OCI-LY7 (cell line): ENCODE measurements at regions not wholly inside any gene's neighbourhood (a gene's known extent, or its start where the extent isn't known, plus 50 kb on each side); places are given as distances from the start of the nearest gene placed in this dataset.

Source experiments
- BruUV-seq: library from RNA; stranded (reverse); fragments of 400-500 nt; replicated peaks from 2 replicates; lab custom pipeline; 2021; lab: Mats Ljungman, UMichigan
- CTCF ChIA-PET: fragments of 300-600 bp; sonication (Branson Sonifier 250); formaldehyde crosslinking; loops from one replicate; lab custom pipeline; 2022; ENCODE audit warnings: antibody characterized with exemption; ENCODE audit not compliant: unreplicated experiment; lab: Charles Lee
- POLR2A ChIA-PET: fragments of 300-600 bp; sonication (Branson Sonifier 250); formaldehyde crosslinking; loops from one replicate; lab custom pipeline; 2022; ENCODE audit warnings: antibody characterized with exemption; lab: Charles Lee
- DNase-seq: peaks from one replicate; pipeline ENCODE4 v3.0.0-alpha.2; 2015; ENCODE audit warnings: low spot score
- H2AFZ ChIP-seq: fragments of 200-600 bp; sonication (generic), shearing (Covaris generic); 2 replicates; pipeline ENCODE4 v1.6.1; 2014; ENCODE audit warnings: mild to moderate bottlenecking, antibody characterized with exemption, low read length, moderate library complexity
- H3K27ac ChIP-seq: fragments of 200-600 bp; sonication (generic); 2 replicates; pipeline ENCODE4 v1.5.1; 2014; ENCODE audit warnings: mixed run types, low read depth, mild to moderate bottlenecking, moderate library complexity, low read length, inconsistent platforms; ENCODE audit not compliant: poor library complexity, severe bottlenecking
- H3K36me3 ChIP-seq: fragments of 200-600 bp; sonication (generic); 2 replicates; pipeline ENCODE4 v1.6.1; 2014; ENCODE audit warnings: mild to moderate bottlenecking, antibody characterized with exemption, low read length, moderate library complexity, mixed read lengths; ENCODE audit not compliant: insufficient read depth
- H3K4me1 ChIP-seq: fragments of 200-600 bp; sonication (generic); 2 replicates; pipeline ENCODE4 v1.5.1; 2014; ENCODE audit warnings: mild to moderate bottlenecking, low read length; ENCODE audit not compliant: insufficient read depth, poor library complexity, severe bottlenecking
- H3K4me2 ChIP-seq: fragments of 200-600 bp; sonication (generic); 2 replicates; pipeline ENCODE4 v1.6.1; 2014; ENCODE audit warnings: mild to moderate bottlenecking, low read length
- H3K4me3 ChIP-seq: fragments of 200-600 bp; sonication (generic); 2 replicates; pipeline ENCODE4 v1.5.1; 2014; ENCODE audit warnings: mild to moderate bottlenecking, low read depth, low read length; ENCODE audit not compliant: poor library complexity, severe bottlenecking
- H3K79me2 ChIP-seq: fragments of 200-600 bp; sonication (generic); 2 replicates; pipeline ENCODE4 v1.6.1; 2016; ENCODE audit warnings: low read depth, mild to moderate bottlenecking, low read length, moderate library complexity, mixed read lengths; ENCODE audit not compliant: insufficient read depth
- H3K9me2 ChIP-seq: fragments of 200-600 bp; sonication (generic); 2 replicates; pipeline ENCODE4 v1.6.1; 2016; ENCODE audit warnings: mild to moderate bottlenecking, low read length, mixed read lengths; ENCODE audit not compliant: insufficient read depth
- H3K9me3 ChIP-seq: fragments of 200-600 bp; sonication (generic); 2 replicates; pipeline ENCODE4 v1.6.1; 2014; ENCODE audit warnings: mild to moderate bottlenecking, mixed run types, low read length, mixed read lengths
- H4K20me1 ChIP-seq: fragments of 200-600 bp; sonication (generic); 2 replicates; pipeline ENCODE4 v1.6.1; 2014; ENCODE audit warnings: mild to moderate bottlenecking, antibody characterized with exemption, low read length, moderate library complexity, mixed read lengths; ENCODE audit not compliant: insufficient read depth
- EZH2phosphoT487 ChIP-seq: fragments of 200-600 bp; sonication (generic); IDR thresholded peaks from 2 replicates; pipeline ENCODE4 v1.6.1; 2018; ENCODE audit warnings: low read depth, borderline replicate concordance, mild to moderate bottlenecking, mixed run types, antibody characterized with exemption, low read length, moderate library complexity, mixed read lengths
- intact Hi-C: fragments of 100-400 bp; cut with micrococcal nuclease; formaldehyde crosslinking; loops from one replicate; pipeline ENCODE4 v1.10.0; 2022; ENCODE audit not compliant: unreplicated experiment
- TF ChIP-seq, protein P1 (sequence below): fragments of 200-600 bp; sonication (generic); conservative IDR thresholded peaks from 2 replicates; pipeline ENCODE4 v1.5.1; 2014; ENCODE audit warnings: mild to moderate bottlenecking, antibody characterized with exemption, low read length, moderate library complexity, mixed read lengths

DNA sequence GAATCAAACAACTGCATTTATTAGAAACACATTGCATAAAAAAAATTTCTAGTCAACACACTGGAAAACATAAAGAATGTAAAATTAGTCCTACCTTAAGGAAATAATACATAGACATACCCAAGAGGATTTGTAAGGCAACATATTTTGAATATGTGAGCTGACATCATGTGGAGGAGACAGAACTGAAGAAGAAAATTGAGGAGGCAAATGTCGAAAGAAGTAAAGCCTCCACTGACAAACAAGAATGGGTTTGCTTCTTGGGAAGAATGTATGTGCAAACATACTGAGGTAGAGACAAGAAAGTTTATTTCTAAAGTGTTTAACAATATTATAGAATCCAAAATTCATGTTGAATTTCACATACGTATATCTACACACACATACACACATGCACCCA, 363.0 kb upstream of the PDE4D start:
- no peak for TF ChIP-seq EZH2phosphoT487
- TF ChIP-seq, protein P1, sequence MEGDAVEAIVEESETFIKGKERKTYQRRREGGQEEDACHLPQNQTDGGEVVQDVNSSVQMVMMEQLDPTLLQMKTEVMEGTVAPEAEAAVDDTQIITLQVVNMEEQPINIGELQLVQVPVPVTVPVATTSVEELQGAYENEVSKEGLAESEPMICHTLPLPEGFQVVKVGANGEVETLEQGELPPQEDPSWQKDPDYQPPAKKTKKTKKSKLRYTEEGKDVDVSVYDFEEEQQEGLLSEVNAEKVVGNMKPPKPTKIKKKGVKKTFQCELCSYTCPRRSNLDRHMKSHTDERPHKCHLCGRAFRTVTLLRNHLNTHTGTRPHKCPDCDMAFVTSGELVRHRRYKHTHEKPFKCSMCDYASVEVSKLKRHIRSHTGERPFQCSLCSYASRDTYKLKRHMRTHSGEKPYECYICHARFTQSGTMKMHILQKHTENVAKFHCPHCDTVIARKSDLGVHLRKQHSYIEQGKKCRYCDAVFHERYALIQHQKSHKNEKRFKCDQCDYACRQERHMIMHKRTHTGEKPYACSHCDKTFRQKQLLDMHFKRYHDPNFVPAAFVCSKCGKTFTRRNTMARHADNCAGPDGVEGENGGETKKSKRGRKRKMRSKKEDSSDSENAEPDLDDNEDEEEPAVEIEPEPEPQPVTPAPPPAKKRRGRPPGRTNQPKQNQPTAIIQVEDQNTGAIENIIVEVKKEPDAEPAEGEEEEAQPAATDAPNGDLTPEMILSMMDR, result no peak
- H3K4me3 ChIP-seq, result no peak overlapping the region
- no peak overlapping the region for H3K27ac ChIP-seq
- H4K20me1 ChIP-seq, result no peaks in the 10 kb centered on the region
- DNase-seq, result no peak
- no peaks in the 10 kb centered on the region for H3K9me2 ChIP-seq
- H3K36me3 ChIP-seq, result no peaks in the 10 kb centered on the region
- CTCF ChIA-PET, result no interaction called here
- H3K4me2 ChIP-seq, result no peak overlapping the region
- intact Hi-C loops, result no loop called here
- H3K79me2 ChIP-seq, result no peaks in the 10 kb centered on the region
- POLR2A ChIA-PET, result no interaction called here
- no peaks in the 10 kb centered on the region for H3K9me3 ChIP-seq
- no TSS peak for BruUV-seq
- H3K4me1 ChIP-seq, result no peaks in the 10 kb centered on the region
- H2AFZ ChIP-seq, result no peak overlapping the region

DNA sequence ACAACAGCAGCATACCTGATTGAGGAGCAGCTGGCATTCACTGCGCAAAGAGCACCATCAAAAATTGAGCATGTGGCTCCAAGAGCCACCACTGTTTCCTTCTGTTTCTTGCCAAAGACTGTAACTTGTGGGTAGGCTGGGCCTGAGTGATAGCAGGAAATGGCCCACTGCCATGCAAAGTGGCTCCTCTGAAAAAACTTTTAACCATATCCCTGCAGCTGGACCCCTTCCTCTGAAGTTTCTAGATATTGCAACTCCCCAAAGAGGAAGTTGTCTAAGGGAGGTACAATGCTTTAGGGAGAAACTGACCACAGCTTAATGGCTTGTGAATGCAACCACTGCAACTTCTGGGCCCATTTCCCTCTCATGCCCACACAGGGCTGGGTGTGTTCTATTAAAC, 355.4 kb upstream of the PDE4D start:
- DNase-seq, result peak; percentile 84
- Histone ChIP-seq H3K9me2 (no peaks in the 10 kb centered on the region), H3K9me3 (no peaks in the 10 kb centered on the region; the same call in 1 of the 2 replicates), H3K27ac (peak overlapping the region; percentile 45), H4K20me1 (no peaks in the 10 kb centered on the region), H3K4me3 (peak overlapping the region; percentile 23), H3K36me3 (no peaks in the 10 kb centered on the region), H2AFZ (peak overlapping the region; percentile 40; the same call in 1 of the 2 replicates), H3K4me1 (peaks cover 22% of the 10 kb centered on the region), H3K79me2 (no peaks in the 10 kb centered on the region), H3K4me2 (peak overlapping the region; percentile 56)
- POLR2A ChIA-PET, result interaction anchor here (0.7 to 0.8 kb wide), 2 partner anchors 23 to 33 kb away, joined by 3 to 4 read pairs; no protein-coding TSS in a partner anchor
- intact Hi-C loops, result no loop called here
- CTCF ChIA-PET, result no interaction called here
- TF ChIP-seq EZH2phosphoT487, result no peak
- TF ChIP-seq, protein P1, result no peak
- BruUV-seq, result no TSS peak

DNA sequence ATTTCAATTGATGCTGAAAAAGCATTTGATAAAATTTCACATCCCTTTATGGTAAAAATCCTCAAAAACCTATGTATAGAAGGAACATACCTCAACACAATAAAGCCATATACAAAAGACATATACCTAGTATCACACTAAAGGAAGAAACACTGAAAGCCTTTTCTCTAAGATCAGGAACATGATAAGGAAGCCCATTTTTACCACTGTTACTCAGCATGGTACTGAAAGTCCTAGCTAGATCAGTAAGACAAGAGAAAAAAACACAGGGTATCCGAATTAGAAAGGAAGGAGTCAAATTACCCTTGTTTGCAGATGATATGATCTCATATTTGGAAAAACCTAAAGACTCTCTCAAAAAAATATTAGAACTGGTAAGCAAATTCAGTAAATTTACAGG, 350.2 kb upstream of the PDE4D start:
- Histone ChIP-seq H4K20me1 (no peaks in the 10 kb centered on the region), H3K4me2 (no peak overlapping the region), H3K4me1 (peaks cover 10% of the 10 kb centered on the region), H3K36me3 (no peaks in the 10 kb centered on the region), H2AFZ (no peak overlapping the region), H3K27ac (no peak overlapping the region), H3K79me2 (no peaks in the 10 kb centered on the region), H3K9me2 (no peaks in the 10 kb centered on the region), H3K4me3 (no peak overlapping the region), H3K9me3 (no peaks in the 10 kb centered on the region; the same call in 1 of the 2 replicates)
- TF ChIP-seq, protein P1, result no peak
- TF ChIP-seq EZH2phosphoT487, result no peak
- no peak for DNase-seq
- CTCF ChIA-PET, result no interaction called here
- POLR2A ChIA-PET, result no interaction called here
- intact Hi-C loops, result no loop called here
- no TSS peak for BruUV-seq
